Smooth muscle cell (in vitro differentiated cells): ENCODE measurements at regions not wholly inside any gene's neighbourhood (a gene's known extent, or its start where the extent isn't known, plus 50 kb on each side); places are given as distances from the start of the nearest gene placed in this dataset.
A peak's percentile ranks its signal among the peaks of the same experiment; 100 is the strongest.

Source experiments
- DNase-seq: peaks from one replicate; lab custom pipeline; 2025; ENCODE audit not compliant: unreplicated experiment; lab: John Stamatoyannopoulos, UW
- H2AFZ ChIP-seq: fragments of 200-600 bp; sonication (generic); 2 replicates; pipeline ENCODE4 v1.6.0; 2016; ENCODE audit warnings: antibody characterized with exemption, low read depth, mild to moderate bottlenecking
- H3F3A ChIP-seq: fragments of 200-600 bp; sonication (generic); 2 replicates; pipeline ENCODE4 v1.6.0; 2017; ENCODE audit warnings: antibody characterized with exemption, low read depth
- H3K27ac ChIP-seq: fragments of 200-600 bp; sonication (generic); 2 replicates; pipeline ENCODE4 v1.5.1; 2016; ENCODE audit warnings: low read depth, mild to moderate bottlenecking
- H3K27me3 ChIP-seq: fragments of 200-600 bp; sonication (generic); 2 replicates; pipeline ENCODE4 v1.6.1; 2016; ENCODE audit warnings: low read depth, mild to moderate bottlenecking
- H3K36me3 ChIP-seq: fragments of 200-600 bp; sonication (generic); 2 replicates; pipeline ENCODE4 v1.5.1; 2016; ENCODE audit warnings: low read depth
- H3K4me1 ChIP-seq: fragments of 200-600 bp; sonication (generic); 2 replicates; pipeline ENCODE4 v1.5.1; 2016; ENCODE audit warnings: low read depth
- H3K4me2 ChIP-seq: fragments of 200-600 bp; sonication (generic); 2 replicates; pipeline ENCODE4 v1.6.0; 2016; ENCODE audit warnings: mild to moderate bottlenecking
- H3K4me3 ChIP-seq: fragments of 200-600 bp; sonication (generic); 2 replicates; pipeline ENCODE4 v1.5.1; 2016; ENCODE audit warnings: mild to moderate bottlenecking
- H3K79me2 ChIP-seq: fragments of 200-600 bp; sonication (generic); 2 replicates; pipeline ENCODE4 v1.6.0; 2016; ENCODE audit warnings: low read depth, mild to moderate bottlenecking
- H3K9ac ChIP-seq: fragments of 200-600 bp; sonication (generic); 2 replicates; pipeline ENCODE4 v1.6.0; 2016; ENCODE audit warnings: low read depth
- H3K9me3 ChIP-seq: fragments of 200-600 bp; sonication (generic); replicated peaks from 2 replicates; pipeline ENCODE4 v1.5.1; 2016; ENCODE audit warnings: low read depth
- H4K20me1 ChIP-seq: fragments of 200-600 bp; sonication (generic); 2 replicates; pipeline ENCODE4 v1.6.0; 2016; ENCODE audit warnings: low read depth
- WGBS: methylation state at CpG from one replicate; pipeline ENCODE4 v1.1.7; 2016; ENCODE audit warnings: low lambda C conversion rate; 5-methylcytosine and 5-hydroxymethylcytosine counted together
- TF ChIP-seq, protein P1 (sequence below): fragments of 200-600 bp; sonication (generic); IDR thresholded peaks from 2 replicates; pipeline ENCODE4 v1.5.1; 2017; ENCODE audit warnings: borderline replicate concordance, mild to moderate bottlenecking, antibody characterized with exemption; ENCODE audit not compliant: insufficient read depth, poor library complexity, severe bottlenecking

DNA sequence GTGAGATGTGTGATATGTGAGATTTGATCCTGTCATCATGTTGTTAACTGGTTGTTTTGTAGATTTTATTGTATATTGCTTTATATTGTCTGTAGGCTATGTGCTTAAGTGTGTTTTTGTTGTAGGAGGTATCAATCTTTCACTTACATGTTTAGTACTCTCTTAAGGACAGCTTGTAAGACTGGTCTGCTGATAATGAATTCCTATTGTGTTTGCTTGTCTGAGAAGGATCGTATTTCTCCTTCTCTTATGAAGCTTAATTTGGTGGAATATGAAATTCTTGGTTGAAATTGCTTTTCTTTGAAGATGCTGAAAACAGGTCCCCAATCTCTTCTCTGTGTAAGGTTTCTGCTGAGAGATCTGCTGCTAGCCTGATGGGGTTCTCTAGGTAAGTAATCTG, 94.5 kb upstream of the ARHGAP5 start:
- H4K20me1 ChIP-seq: no peaks in the 10 kb centered on the region
- no peak for DNase-seq
- H3K79me2 ChIP-seq: no peaks in the 10 kb centered on the region
- peaks cover 16% of the 10 kb centered on the region for H3K9me3 ChIP-seq
- H3K36me3 ChIP-seq: no peaks in the 10 kb centered on the region
- H3K27me3 ChIP-seq: no peaks in the 10 kb centered on the region
- H3F3A ChIP-seq: no peaks in the 10 kb centered on the region
- TF ChIP-seq, protein P1, sequence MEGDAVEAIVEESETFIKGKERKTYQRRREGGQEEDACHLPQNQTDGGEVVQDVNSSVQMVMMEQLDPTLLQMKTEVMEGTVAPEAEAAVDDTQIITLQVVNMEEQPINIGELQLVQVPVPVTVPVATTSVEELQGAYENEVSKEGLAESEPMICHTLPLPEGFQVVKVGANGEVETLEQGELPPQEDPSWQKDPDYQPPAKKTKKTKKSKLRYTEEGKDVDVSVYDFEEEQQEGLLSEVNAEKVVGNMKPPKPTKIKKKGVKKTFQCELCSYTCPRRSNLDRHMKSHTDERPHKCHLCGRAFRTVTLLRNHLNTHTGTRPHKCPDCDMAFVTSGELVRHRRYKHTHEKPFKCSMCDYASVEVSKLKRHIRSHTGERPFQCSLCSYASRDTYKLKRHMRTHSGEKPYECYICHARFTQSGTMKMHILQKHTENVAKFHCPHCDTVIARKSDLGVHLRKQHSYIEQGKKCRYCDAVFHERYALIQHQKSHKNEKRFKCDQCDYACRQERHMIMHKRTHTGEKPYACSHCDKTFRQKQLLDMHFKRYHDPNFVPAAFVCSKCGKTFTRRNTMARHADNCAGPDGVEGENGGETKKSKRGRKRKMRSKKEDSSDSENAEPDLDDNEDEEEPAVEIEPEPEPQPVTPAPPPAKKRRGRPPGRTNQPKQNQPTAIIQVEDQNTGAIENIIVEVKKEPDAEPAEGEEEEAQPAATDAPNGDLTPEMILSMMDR: no peak
- no peak overlapping the region for H2AFZ ChIP-seq
- H3K4me2 ChIP-seq: no peak overlapping the region
- no peaks in the 10 kb centered on the region for H3K4me1 ChIP-seq
- H3K27ac ChIP-seq: no peak overlapping the region
- no peak overlapping the region for H3K9ac ChIP-seq
- 92% methylated on average over 1 of the region's 1 CpG for WGBS
- no peak overlapping the region for H3K4me3 ChIP-seq

DNA sequence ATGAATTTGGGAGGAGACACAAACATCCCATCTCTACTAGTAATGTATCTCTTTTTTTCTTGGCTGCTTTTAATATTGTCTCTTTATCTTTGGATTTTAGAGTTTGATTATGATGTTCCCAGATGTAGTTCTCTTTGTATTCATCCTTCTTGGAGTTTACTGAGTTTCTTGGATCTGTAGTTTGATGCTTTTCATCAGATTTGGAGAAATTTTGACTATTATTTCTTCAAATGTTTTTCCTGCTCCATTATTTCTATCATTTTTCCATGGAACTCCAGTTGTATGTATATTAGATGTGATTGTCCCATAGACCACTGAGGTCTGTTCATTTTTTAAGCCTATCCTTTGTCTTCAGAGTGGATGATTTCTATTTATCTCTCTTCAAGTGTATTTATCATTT, 90.7 kb upstream of the ARHGAP5 start:
- no peak overlapping the region for H3K4me2 ChIP-seq
- DNase-seq: no peak
- H3F3A ChIP-seq: peaks cover 17% of the 10 kb centered on the region
- no peak overlapping the region for H3K4me3 ChIP-seq
- peaks cover 16% of the 10 kb centered on the region for H3K9me3 ChIP-seq
- H3K9ac ChIP-seq: no peak overlapping the region
- H3K4me1 ChIP-seq: peaks cover 18% of the 10 kb centered on the region
- H3K27me3 ChIP-seq: no peaks in the 10 kb centered on the region
- no peak overlapping the region for H3K27ac ChIP-seq
- TF ChIP-seq, protein P1: no peak
- no peak overlapping the region for H2AFZ ChIP-seq
- no peaks in the 10 kb centered on the region for H3K79me2 ChIP-seq
- H3K36me3 ChIP-seq: no peaks in the 10 kb centered on the region
- H4K20me1 ChIP-seq: no peaks in the 10 kb centered on the region

DNA sequence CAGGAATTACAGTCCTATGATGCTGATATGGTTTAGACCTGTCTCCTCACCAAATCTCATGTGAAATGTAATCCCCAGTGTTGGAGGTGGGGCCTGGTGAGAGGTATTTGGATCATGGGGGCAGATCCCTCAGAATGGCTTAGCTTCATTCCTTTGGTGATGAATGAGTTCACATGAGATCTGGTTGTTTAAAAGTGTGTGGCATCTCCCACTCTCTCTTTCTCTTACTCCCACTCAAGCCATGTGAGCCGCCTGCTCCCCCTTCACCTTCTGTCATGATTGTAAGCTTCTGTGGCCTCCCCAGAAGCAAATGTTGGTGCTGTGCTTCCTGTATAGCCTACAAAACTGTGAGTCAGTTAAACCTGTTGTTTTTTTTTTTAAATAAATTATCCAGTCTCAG, 89.4 kb upstream of the ARHGAP5 start:
- H3K4me1 ChIP-seq: peaks cover 32% of the 10 kb centered on the region
- H3K27ac ChIP-seq: peak overlapping the region; percentile 98
- TF ChIP-seq, protein P1: no peak
- no peak overlapping the region for H3K4me3 ChIP-seq
- no peak overlapping the region for H3K9ac ChIP-seq
- WGBS: 64% methylated on average over 1 of the region's 1 CpG
- no peak overlapping the region for H2AFZ ChIP-seq
- peaks cover 7% of the 10 kb centered on the region for H3K9me3 ChIP-seq
- no peaks in the 10 kb centered on the region for H4K20me1 ChIP-seq
- DNase-seq: no peak
- H3K4me2 ChIP-seq: no peak overlapping the region
- no peaks in the 10 kb centered on the region for H3K79me2 ChIP-seq
- H3K27me3 ChIP-seq: no peaks in the 10 kb centered on the region
- H3K36me3 ChIP-seq: no peaks in the 10 kb centered on the region
- H3F3A ChIP-seq: peaks cover 29% of the 10 kb centered on the region

DNA sequence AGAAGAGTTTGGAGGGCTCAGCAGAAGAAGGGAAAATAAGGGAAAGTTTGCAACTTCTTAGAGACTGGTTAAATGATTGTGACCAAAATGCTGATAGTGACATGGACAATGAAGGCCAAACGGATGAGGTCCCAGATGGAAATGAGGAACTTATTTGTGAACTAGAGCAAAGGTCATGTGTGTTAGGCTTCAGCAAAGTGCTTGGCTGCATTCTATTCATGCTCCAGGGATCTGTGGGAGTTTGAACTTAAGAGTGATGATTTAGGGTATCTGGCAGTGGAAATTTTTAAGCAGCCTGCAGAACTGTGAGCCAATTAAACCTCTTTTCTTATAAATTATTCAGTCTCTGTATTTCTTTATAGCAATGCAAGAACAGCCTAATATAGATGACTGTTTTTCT, 88.9 kb upstream of the ARHGAP5 start:
- Histone ChIP-seq H3K27me3 (no peaks in the 10 kb centered on the region), H3K36me3 (no peaks in the 10 kb centered on the region), H3K9ac (no peak overlapping the region), H3K9me3 (peaks cover 1% of the 10 kb centered on the region), H3F3A (peaks cover 32% of the 10 kb centered on the region), H3K4me3 (no peak overlapping the region), H3K27ac (peak overlapping the region; percentile 98), H2AFZ (no peak overlapping the region), H3K4me1 (peaks cover 37% of the 10 kb centered on the region), H4K20me1 (no peaks in the 10 kb centered on the region), H3K79me2 (no peaks in the 10 kb centered on the region), H3K4me2 (no peak overlapping the region)
- TF ChIP-seq, protein P1: no peak
- 43% methylated on average over 1 of the region's 1 CpG for WGBS
- no peak for DNase-seq
